ENCODE measurements at regions not wholly inside any gene's neighbourhood (a gene's known extent, or its start where the extent isn't known, plus 50 kb on each side); places are given as distances from the start of the nearest gene placed in this dataset.

DNA sequence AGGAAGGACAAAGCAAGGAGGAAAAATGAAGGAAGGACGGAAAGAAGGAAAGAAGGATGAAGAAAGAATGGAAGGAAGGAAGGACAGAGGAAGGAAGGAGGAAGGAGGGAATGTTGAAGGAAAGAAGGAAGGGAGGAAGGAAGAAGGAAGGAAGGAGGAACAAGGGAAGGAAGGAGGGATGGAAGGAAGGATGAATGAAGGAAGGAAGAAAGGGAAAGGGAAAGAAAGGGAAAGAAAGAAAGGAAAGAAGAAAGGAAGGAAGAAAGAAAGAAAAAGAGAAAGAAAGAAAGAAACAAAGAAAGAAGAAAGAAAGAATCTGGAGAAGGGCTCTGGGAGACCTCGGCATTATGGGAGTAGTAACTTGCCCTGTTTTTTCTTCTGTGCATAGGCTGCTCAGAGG, 70.8 kb upstream of the SHISA3 start:
- TF ChIP-seq, protein P1, sequence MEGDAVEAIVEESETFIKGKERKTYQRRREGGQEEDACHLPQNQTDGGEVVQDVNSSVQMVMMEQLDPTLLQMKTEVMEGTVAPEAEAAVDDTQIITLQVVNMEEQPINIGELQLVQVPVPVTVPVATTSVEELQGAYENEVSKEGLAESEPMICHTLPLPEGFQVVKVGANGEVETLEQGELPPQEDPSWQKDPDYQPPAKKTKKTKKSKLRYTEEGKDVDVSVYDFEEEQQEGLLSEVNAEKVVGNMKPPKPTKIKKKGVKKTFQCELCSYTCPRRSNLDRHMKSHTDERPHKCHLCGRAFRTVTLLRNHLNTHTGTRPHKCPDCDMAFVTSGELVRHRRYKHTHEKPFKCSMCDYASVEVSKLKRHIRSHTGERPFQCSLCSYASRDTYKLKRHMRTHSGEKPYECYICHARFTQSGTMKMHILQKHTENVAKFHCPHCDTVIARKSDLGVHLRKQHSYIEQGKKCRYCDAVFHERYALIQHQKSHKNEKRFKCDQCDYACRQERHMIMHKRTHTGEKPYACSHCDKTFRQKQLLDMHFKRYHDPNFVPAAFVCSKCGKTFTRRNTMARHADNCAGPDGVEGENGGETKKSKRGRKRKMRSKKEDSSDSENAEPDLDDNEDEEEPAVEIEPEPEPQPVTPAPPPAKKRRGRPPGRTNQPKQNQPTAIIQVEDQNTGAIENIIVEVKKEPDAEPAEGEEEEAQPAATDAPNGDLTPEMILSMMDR (IDR thresholded peaks at IDR 0.05; ENCODE audit: insufficient read depth, low read depth, low read length), result no peak
- ChIA-PET POLR2A (no interaction called here), CTCF (no interaction called here)
- Histone ChIP-seq H3K4me3 (ENCODE audit: low read depth, low read length) (no peak overlapping the region), H3K36me3 (ENCODE audit: control insufficient read depth, insufficient read depth, low read length) (no peaks in the 10 kb centered on the region), H3K27me3 (ENCODE audit: control insufficient read depth, insufficient read depth, low read length) (no peaks in the 10 kb centered on the region)
- DNase-seq (ENCODE audit: low read depth), result no peak

DNA sequence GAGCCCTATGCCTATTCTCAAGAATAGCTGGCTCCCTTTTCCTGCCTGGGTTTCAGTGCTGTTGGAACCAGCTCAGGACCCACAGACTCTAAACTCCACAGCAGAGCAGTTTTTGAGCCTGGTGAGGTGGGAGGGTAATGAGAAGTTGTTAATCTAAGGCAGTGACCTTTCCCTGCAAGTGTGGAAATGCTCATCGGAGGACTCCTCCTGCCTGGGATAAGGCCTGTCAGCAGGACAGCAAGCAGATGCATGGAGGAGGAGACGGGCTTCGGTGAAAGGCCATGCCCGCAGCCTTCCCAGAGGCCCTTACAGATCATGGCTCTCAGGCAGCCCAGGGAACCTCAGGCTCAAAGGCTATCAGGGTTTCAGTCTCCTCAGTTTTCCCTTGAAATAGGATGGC, 70.0 kb upstream of the SHISA3 start:
- no peak for DNase-seq (ENCODE audit: low read depth)
- ChIA-PET POLR2A (no interaction called here), CTCF (no interaction called here)
- Histone ChIP-seq H3K36me3 (ENCODE audit: control insufficient read depth, insufficient read depth, low read length) (no peaks in the 10 kb centered on the region), H3K4me3 (ENCODE audit: low read depth, low read length) (no peak overlapping the region), H3K27me3 (ENCODE audit: control insufficient read depth, insufficient read depth, low read length) (no peaks in the 10 kb centered on the region)
- TF ChIP-seq, protein P1 (IDR thresholded peaks at IDR 0.05; ENCODE audit: insufficient read depth, low read depth, low read length), result no peak

DNA sequence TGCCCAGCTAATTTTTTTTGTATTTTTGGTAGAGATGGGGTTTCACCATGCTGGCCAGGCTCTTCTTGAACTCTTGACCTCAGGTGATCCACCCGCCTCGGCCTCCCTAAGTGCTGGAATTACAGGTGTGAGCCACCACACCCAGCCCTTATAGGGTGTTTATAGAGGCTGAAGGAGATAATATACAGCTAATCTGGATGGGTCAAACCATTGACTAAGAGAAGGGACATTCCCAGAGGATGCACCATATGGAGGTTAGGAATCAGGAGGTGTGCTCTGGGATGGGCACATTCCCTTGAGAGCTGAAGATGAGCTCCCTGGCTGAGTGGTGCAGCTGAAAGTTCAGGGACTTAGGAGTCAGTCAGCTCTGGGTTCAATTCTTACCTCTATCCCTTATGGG, 68.3 kb upstream of the SHISA3 start:
- TF ChIP-seq, protein P1 (IDR thresholded peaks at IDR 0.05; ENCODE audit: insufficient read depth, low read depth, low read length), result no peak
- Histone ChIP-seq H3K27me3 (ENCODE audit: control insufficient read depth, insufficient read depth, low read length) (no peaks in the 10 kb centered on the region), H3K4me3 (ENCODE audit: low read depth, low read length) (no peak overlapping the region), H3K36me3 (ENCODE audit: control insufficient read depth, insufficient read depth, low read length) (no peaks in the 10 kb centered on the region)
- POLR2A ChIA-PET, result no interaction called here
- CTCF ChIA-PET, result no interaction called here
- no peak for DNase-seq (ENCODE audit: low read depth)

DNA sequence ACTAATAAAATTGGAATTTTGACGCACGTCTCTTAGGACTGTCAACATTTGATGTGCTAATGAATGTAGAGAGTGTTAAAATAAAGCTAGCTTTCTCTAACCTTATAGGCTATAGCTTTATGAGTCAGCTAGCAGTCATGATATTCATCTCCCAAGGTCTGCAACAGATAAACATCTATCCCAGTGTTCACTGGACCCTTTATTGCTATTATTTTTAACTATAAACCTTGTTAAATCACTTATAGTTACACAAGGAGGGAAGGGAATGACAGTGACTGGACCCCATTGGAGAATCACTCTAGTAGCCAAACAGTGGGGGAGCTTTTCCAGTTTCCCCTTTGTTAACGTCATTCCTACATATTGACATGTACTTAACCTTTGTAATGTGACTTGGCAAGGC, 67.9 kb upstream of the SHISA3 start:
- TF ChIP-seq, protein P1 (IDR thresholded peaks at IDR 0.05; ENCODE audit: insufficient read depth, low read depth, low read length), result no peak
- H3K36me3 ChIP-seq (ENCODE audit: control insufficient read depth, insufficient read depth, low read length), result no peaks in the 10 kb centered on the region
- POLR2A ChIA-PET, result no interaction called here
- no peak for DNase-seq (ENCODE audit: low read depth)
- no peak overlapping the region for H3K4me3 ChIP-seq (ENCODE audit: low read depth, low read length)
- CTCF ChIA-PET, result no interaction called here
- no peaks in the 10 kb centered on the region for H3K27me3 ChIP-seq (ENCODE audit: control insufficient read depth, insufficient read depth, low read length)

DNA sequence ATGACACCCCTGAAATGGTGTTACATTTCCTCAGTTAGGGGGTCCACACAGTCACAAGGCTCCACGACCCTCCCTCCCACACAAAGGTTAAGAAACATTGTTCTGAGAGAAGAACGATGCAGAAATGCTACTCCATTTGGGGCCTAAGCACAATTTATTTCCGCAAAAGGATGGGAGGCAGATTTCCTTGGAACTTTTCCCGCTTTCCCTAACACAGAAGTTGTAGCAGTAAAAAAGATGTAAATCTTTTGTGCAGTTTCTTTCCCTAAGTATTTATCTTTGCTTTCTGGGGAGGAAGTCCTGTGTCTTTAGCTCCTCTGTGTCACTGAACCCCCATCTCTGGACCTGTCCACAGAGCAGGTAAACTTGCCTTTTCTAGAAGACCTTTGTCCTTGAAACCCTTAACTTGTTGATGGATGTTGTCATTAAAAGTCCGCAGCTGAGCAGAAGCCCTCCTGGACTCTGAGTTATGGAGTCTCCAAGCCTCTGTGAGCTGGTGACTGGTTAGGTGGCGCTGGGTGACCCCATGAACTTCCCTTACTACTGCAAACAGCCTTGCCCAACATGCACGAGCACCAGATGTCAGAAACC, 67.2 kb upstream of the SHISA3 start:
- no peaks in the 10 kb centered on the region for H3K36me3 ChIP-seq (ENCODE audit: control insufficient read depth, insufficient read depth, low read length)
- DNase-seq (ENCODE audit: low read depth), result no peak
- no peaks in the 10 kb centered on the region for H3K27me3 ChIP-seq (ENCODE audit: control insufficient read depth, insufficient read depth, low read length)
- TF ChIP-seq, protein P1 (IDR thresholded peaks at IDR 0.05; ENCODE audit: insufficient read depth, low read depth, low read length), result no peak
- no peak overlapping the region for H3K4me3 ChIP-seq (ENCODE audit: low read depth, low read length)
- ChIA-PET CTCF (no interaction called here), POLR2A (no interaction called here)
